Mesothelial cell of epicardium (in vitro differentiated cells): ENCODE measurements at regions not wholly inside any gene's neighbourhood (a gene's known extent, or its start where the extent isn't known, plus 50 kb on each side); places are given as distances from the start of the nearest gene placed in this dataset.

Source experiments
- DNase-seq, 2 experiments: peaks; one replicate each; pipeline ENCODE4 v3.0.0; 2021; ENCODE audit warnings: low spot score in 2 of 2; ENCODE audit not compliant: unreplicated experiment in 2 of 2
- H3K27ac Mint-ChIP-seq: 2 replicates; pipeline ENCODE4 v1.8.0; 2021; ENCODE audit warnings: mixed read lengths
- H3K27me3 Mint-ChIP-seq: 2 replicates; pipeline ENCODE4 v1.8.0; 2021; ENCODE audit warnings: low read depth, mixed read lengths
- H3K36me3 Mint-ChIP-seq: 2 replicates; pipeline ENCODE4 v1.8.0; 2021; ENCODE audit warnings: mixed read lengths
- H3K4me1 Mint-ChIP-seq: 2 replicates; pipeline ENCODE4 v1.8.0; 2021; ENCODE audit warnings: mixed read lengths
- H3K4me3 Mint-ChIP-seq: 2 replicates; pipeline ENCODE4 v1.8.0; 2021; ENCODE audit warnings: mild to moderate bottlenecking, moderate library complexity, mixed read lengths
- H3K9me3 Mint-ChIP-seq: 2 replicates; pipeline ENCODE4 v1.8.0; 2021; ENCODE audit warnings: mixed read lengths
- CTCF ChIP-seq: fragments of 200-600 bp; sonication (generic); IDR thresholded peaks from one replicate; pipeline ENCODE4 v1.5.0; 2021; ENCODE audit warnings: antibody characterized with exemption; ENCODE audit not compliant: unreplicated experiment

GRCh38 chr6:106884576-106884975, 90.0 kb downstream of the CD24 start:
- Mint-ChIP-seq H3K4me3 (no peak overlapping the region), H3K27me3 (no peaks in the 10 kb centered on the region), H3K4me1 (peaks cover 69% of the 10 kb centered on the region), H3K36me3 (no peaks in the 10 kb centered on the region), H3K27ac (no peak overlapping the region), H3K9me3 (no peaks in the 10 kb centered on the region)
- DNase-seq: no peak
- no peak for TF ChIP-seq CTCF

- no peak for TF ChIP-seq CTCF
- Mint-ChIP-seq H3K27me3 (no peaks in the 10 kb centered on the region), H3K4me3 (no peak overlapping the region), H3K27ac (peak overlapping the region; percentile 81), H3K4me1 (peaks cover 64% of the 10 kb centered on the region), H3K36me3 (no peaks in the 10 kb centered on the region), H3K9me3 (no peaks in the 10 kb centered on the region)
- no peak for DNase-seq
Measured at GRCh38 chr6:106883808-106884262, 90.7 kb downstream of the CD24 start.

GRCh38 chr6:106882601-106883518, 91.7 kb downstream of the CD24 start:
- Mint-ChIP-seq H3K4me3 (no peak overlapping the region), H3K4me1 (peaks cover 54% of the 10 kb centered on the region), H3K9me3 (no peaks in the 10 kb centered on the region), H3K27ac (peak overlapping the region; percentile 87), H3K36me3 (no peaks in the 10 kb centered on the region), H3K27me3 (no peaks in the 10 kb centered on the region)
- DNase-seq: no peak
- TF ChIP-seq CTCF: no peak

GRCh38 chr6:106882138-106882537, 92.4 kb downstream of the CD24 start:
- peaks cover 2% of the 10 kb centered on the region for H3K9me3 Mint-ChIP-seq
- no peak overlapping the region for H3K4me3 Mint-ChIP-seq
- no peak for TF ChIP-seq CTCF
- H3K27ac Mint-ChIP-seq: peak overlapping the region; percentile 87
- no peak for DNase-seq
- no peaks in the 10 kb centered on the region for H3K27me3 Mint-ChIP-seq
- peaks cover under 1% of the 10 kb centered on the region for H3K36me3 Mint-ChIP-seq
- H3K4me1 Mint-ChIP-seq: peaks cover 50% of the 10 kb centered on the region

- Mint-ChIP-seq H3K27ac (no peak overlapping the region), H3K4me1 (peaks cover 38% of the 10 kb centered on the region), H3K27me3 (no peaks in the 10 kb centered on the region), H3K36me3 (peaks cover 6% of the 10 kb centered on the region), H3K4me3 (no peak overlapping the region), H3K9me3 (peaks cover 8% of the 10 kb centered on the region)
- TF ChIP-seq CTCF: no peak
- no peak for DNase-seq
Measured at GRCh38 chr6:106880952-106881351, 93.6 kb downstream of the CD24 start.
